Aorta (tissue), 5 donors: ENCODE measurements at regions not wholly inside any gene's neighbourhood (a gene's known extent, or its start where the extent isn't known, plus 50 kb on each side); places are given as distances from the start of the nearest gene placed in this dataset.

Experiments used
- ATAC-seq: fragments of 200-7000 bp; cut with Tn5 transposase; one replicate; pipeline ENCODE4 v1.9.1; 2022; ENCODE audit warnings: moderate library complexity; ENCODE audit not compliant: low FRiP score
- DNase-seq, 2 donors: peaks; one replicate each; pipeline ENCODE4 v3.0.0-alpha.2; 2020
- H3K27ac ChIP-seq, 2 donors: one replicate each; pipeline ENCODE4 v1.5.1; 2013; ENCODE audit warnings: low read length in 2 of 2, mild to moderate bottlenecking in 2 of 2, moderate library complexity in 2 of 2, control low read depth in 1 of 2, inconsistent platforms in 1 of 2, low read depth in 1 of 2
- H3K27me3 ChIP-seq, 2 donors: one replicate each; pipeline ENCODE4 v1.6.1; 2013; ENCODE audit warnings: control low read depth in 1 of 2, low read length in 1 of 2, mild to moderate bottlenecking in 1 of 2, moderate library complexity in 1 of 2; ENCODE audit not compliant: insufficient read depth in 2 of 2, control insufficient read depth in 1 of 2
- H3K36me3 ChIP-seq, 2 donors: one replicate each; pipeline ENCODE4 v1.6.1; 2013; ENCODE audit warnings: control low read depth in 1 of 2, low read length in 1 of 2, mild to moderate bottlenecking in 1 of 2; ENCODE audit not compliant: insufficient read depth in 2 of 2, control insufficient read depth in 1 of 2
- H3K4me1 ChIP-seq, 2 donors: one replicate each; pipeline ENCODE4 v1.6.1; 2013; ENCODE audit warnings: low read length in 2 of 2, control low read depth in 1 of 2, mild to moderate bottlenecking in 1 of 2, moderate library complexity in 1 of 2; ENCODE audit not compliant: insufficient read depth in 2 of 2, control insufficient read depth in 1 of 2
- H3K4me3 ChIP-seq, 2 donors: one replicate each; pipeline ENCODE4 v1.5.1; 2013; ENCODE audit warnings: low read length in 2 of 2, control low read depth in 1 of 2, mild to moderate bottlenecking in 1 of 2
- H3K9me3 ChIP-seq: one replicate; pipeline ENCODE4 v1.6.1; 2013; ENCODE audit warnings: mild to moderate bottlenecking, low read length; ENCODE audit not compliant: control insufficient read depth
- WGBS, 2 donors: extraction: QIAGEN DNeasy Blood & Tissue Kit; methylation state at CpG; one replicate each; pipeline ENCODE4 v1.1.7; 2013; 5-methylcytosine and 5-hydroxymethylcytosine counted together
- intact Hi-C, 2 donors: fragments of 100-400 bp; cut with DNase I; formaldehyde crosslinking; loops; one replicate each; pipeline versions ENCODE4 v1.14.2 to v1.15.0; 2022
- donor health status: healthy with polysubstance abuse.
- donor health status: Bipolar disorder and iron deficiency.
- donor health status: DM: no; HTN: no; CAD: no.
- donor health status: DM: no; HTN: no; CAD: no.
- donor health status: DM: yes; HTN: yes; CAD: no.

- H3K9me3 ChIP-seq: no peaks in the 10 kb centered on the region
- H3K27ac ChIP-seq: no peak overlapping the region
- H3K36me3 ChIP-seq: no peaks in the 10 kb centered on the region
- ATAC-seq: no peak
- no peak for DNase-seq
- WGBS, 2 donors: 96 to 98% methylated on average over 4 of the region's 4 CpGs
- H3K4me3 ChIP-seq: no peak overlapping the region
- intact Hi-C loops: no loop called here
- no peaks in the 10 kb centered on the region for H3K27me3 ChIP-seq
- H3K4me1 ChIP-seq: no peaks in the 10 kb centered on the region
These were observed 62.9 kb upstream of the BZW1 start for GRCh38 chr2:200748779-200749178.

- DNase-seq (no peak), ATAC-seq (no peak)
- Histone ChIP-seq H3K9me3 (no peaks in the 10 kb centered on the region), H3K4me1 (no peaks in the 10 kb centered on the region), H3K36me3 (no peaks in the 10 kb centered on the region), H3K27me3 (no peaks in the 10 kb centered on the region), H3K27ac (no peak overlapping the region), H3K4me3 (no peak overlapping the region)
- intact Hi-C loops: no loop called here
- 87 to 90% methylated on average over 4 of the region's 4 CpGs for WGBS, 2 donors
These were observed 61.9 kb upstream of the BZW1 start for GRCh38 chr2:200749631-200750322.

GRCh38 chr2:200750323-200750910, 61.3 kb upstream of the BZW1 start:
- Histone ChIP-seq H3K27ac (no peak overlapping the region), H3K4me1 (no peaks in the 10 kb centered on the region), H3K9me3 (no peaks in the 10 kb centered on the region), H3K27me3 (no peaks in the 10 kb centered on the region), H3K4me3 (no peak overlapping the region), H3K36me3 (no peaks in the 10 kb centered on the region)
- ATAC-seq (no peak), DNase-seq (no peak)
- 84 to 86% methylated on average over 6 of the region's 6 CpGs for WGBS, 2 donors
- intact Hi-C loops: no loop called here

GRCh38 chr2:200751786-200752185, 59.9 kb upstream of the BZW1 start:
- DNase-seq (no peak), ATAC-seq (no peak)
- Histone ChIP-seq H3K27me3 (no peaks in the 10 kb centered on the region), H3K9me3 (no peaks in the 10 kb centered on the region), H3K36me3 (no peaks in the 10 kb centered on the region), H3K27ac (no peak overlapping the region), H3K4me3 (no peak overlapping the region), H3K4me1 (no peaks in the 10 kb centered on the region)
- intact Hi-C loops: no loop called here
- 72 to 74% methylated on average over 2 of the region's 2 CpGs for WGBS, 2 donors

- Histone ChIP-seq H3K4me3 (no peak overlapping the region), H3K36me3 (no peaks in the 10 kb centered on the region), H3K27ac (no peak overlapping the region), H3K4me1 (no peaks in the 10 kb centered on the region), H3K9me3 (no peaks in the 10 kb centered on the region), H3K27me3 (no peaks in the 10 kb centered on the region)
- WGBS, 2 donors: 91 to 94% methylated on average over 2 of the region's 2 CpGs
- ATAC-seq (no peak), DNase-seq (no peak)
- intact Hi-C loops: no loop called here
These were observed 59.4 kb upstream of the BZW1 start for GRCh38 chr2:200752332-200752731.

- no peaks in the 10 kb centered on the region for H3K4me1 ChIP-seq
- ATAC-seq: no peak
- no peaks in the 10 kb centered on the region for H3K27me3 ChIP-seq
- no peak overlapping the region for H3K27ac ChIP-seq
- no peak for DNase-seq
- no peaks in the 10 kb centered on the region for H3K9me3 ChIP-seq
- H3K4me3 ChIP-seq: no peak overlapping the region
- H3K36me3 ChIP-seq: no peaks in the 10 kb centered on the region
- intact Hi-C loops: no loop called here
- 91 to 93% methylated on average over 1 of the region's 1 CpG for WGBS, 2 donors
These were observed 58.9 kb upstream of the BZW1 start for GRCh38 chr2:200752835-200753234.

GRCh38 chr2:200756618-200757321, 54.9 kb upstream of the BZW1 start:
- H3K27ac ChIP-seq: no peak overlapping the region
- H3K4me3 ChIP-seq: no peak overlapping the region
- 73 to 78% methylated on average over 4 of the region's 4 CpGs for WGBS, 2 donors
- H3K36me3 ChIP-seq: no peaks in the 10 kb centered on the region
- H3K9me3 ChIP-seq: no peaks in the 10 kb centered on the region
- ATAC-seq: no peak
- H3K27me3 ChIP-seq: no peaks in the 10 kb centered on the region
- DNase-seq: no peak
- intact Hi-C loops: no loop called here
- no peaks in the 10 kb centered on the region for H3K4me1 ChIP-seq

- ATAC-seq (no peak), DNase-seq (no peak)
- Histone ChIP-seq H3K4me3 (no peak overlapping the region), H3K4me1 (no peaks in the 10 kb centered on the region), H3K27ac (no peak overlapping the region), H3K27me3 (no peaks in the 10 kb centered on the region), H3K36me3 (no peaks in the 10 kb centered on the region), H3K9me3 (no peaks in the 10 kb centered on the region)
- intact Hi-C loops: no loop called here
- whole genome bisulfite sequencing, 2 donors: 81 to 88% methylated on average over 4 of the region's 4 CpGs
These were observed 54.3 kb upstream of the BZW1 start for GRCh38 chr2:200757399-200757798.

- DNase-seq (no peak), ATAC-seq (no peak)
- no peak overlapping the region for H3K27ac ChIP-seq
- no peaks in the 10 kb centered on the region for H3K36me3 ChIP-seq
- no peaks in the 10 kb centered on the region for H3K27me3 ChIP-seq
- no peaks in the 10 kb centered on the region for H3K9me3 ChIP-seq
- WGBS, 2 donors: 89 to 94% methylated on average over 4 of the region's 4 CpGs
- no peak overlapping the region for H3K4me3 ChIP-seq
- H3K4me1 ChIP-seq: no peaks in the 10 kb centered on the region
- intact Hi-C loops: no loop called here
These were observed 53.4 kb upstream of the BZW1 start for GRCh38 chr2:200758341-200758740.
